CD8-positive, alpha-beta memory T cell (primary cell): ENCODE measurements at regions not wholly inside any gene's neighbourhood (a gene's known extent, or its start where the extent isn't known, plus 50 kb on each side); places are given as distances from the start of the nearest gene placed in this dataset.
"Not testable (repeated sequence)": the region's sequence is repeated elsewhere in the genome, so short reads cannot be mapped to it uniquely, and the experiment has no call there.

ENCODE experiments used
- CTCF ChIA-PET: fragments of 350-600 bp; sonication (Branson Sonifier 250); formaldehyde crosslinking; loops from one replicate; lab custom pipeline; 2021; ENCODE audit warnings: antibody characterized with exemption; lab: Charles Lee
- POLR2A ChIA-PET: fragments of 350-600 bp; sonication (Branson Sonifier 250); formaldehyde crosslinking; loops from one replicate; lab custom pipeline; 2021; ENCODE audit warnings: antibody characterized with exemption; lab: Charles Lee
- DNase-seq, 5 donors: peaks; one replicate each; pipeline versions ENCODE4 v3.0.0 to v3.0.0-alpha.2; 2020 to 2022; ENCODE audit warnings: mixed read lengths in 1 of 5
- H3K27ac ChIP-seq: one replicate; pipeline ENCODE4 v1.7.0; 2013; ENCODE audit warnings: low read depth, mild to moderate bottlenecking, low read length, moderate library complexity
- H3K27me3 ChIP-seq: 2 replicates; pipeline ENCODE4 v1.7.0; 2013; ENCODE audit warnings: low read length, mild to moderate bottlenecking; ENCODE audit not compliant: insufficient read depth, poor library complexity, severe bottlenecking
- H3K36me3 ChIP-seq: 2 replicates; pipeline ENCODE4 v1.7.0; 2013; ENCODE audit warnings: mild to moderate bottlenecking, low read length, moderate library complexity; ENCODE audit not compliant: insufficient read depth
- H3K4me1 ChIP-seq: 2 replicates; pipeline ENCODE4 v1.7.0; 2013; ENCODE audit warnings: mild to moderate bottlenecking, low read length, moderate library complexity; ENCODE audit not compliant: insufficient read depth
- H3K4me3 ChIP-seq: 2 replicates; pipeline ENCODE4 v1.7.0; 2013; ENCODE audit warnings: mild to moderate bottlenecking, low read length
- H3K9me3 ChIP-seq: 2 replicates; pipeline ENCODE4 v1.7.0; 2013; ENCODE audit warnings: mild to moderate bottlenecking, low read length
- H3K27ac Mint-ChIP-seq, 8 donors: one replicate each; pipeline ENCODE4 v1.8.0; 2020 to 2021; ENCODE audit warnings: mixed read lengths in 8 of 8, mild to moderate bottlenecking in 6 of 8, inconsistent platforms in 3 of 8, moderate library complexity in 3 of 8
- H3K27me3 Mint-ChIP-seq, 2 donors: one replicate each; pipeline ENCODE4 v1.8.0; 2020 to 2021; ENCODE audit warnings: mixed read lengths in 2 of 2, mild to moderate bottlenecking in 1 of 2, moderate library complexity in 1 of 2
- H3K36me3 Mint-ChIP-seq, 3 donors: one replicate each; pipeline ENCODE4 v1.8.0; 2020 to 2021; ENCODE audit warnings: mixed read lengths in 3 of 3, inconsistent platforms in 1 of 3, mild to moderate bottlenecking in 1 of 3
- H3K4me1 Mint-ChIP-seq, 3 donors: one replicate each; pipeline ENCODE4 v1.8.0; 2020 to 2021; ENCODE audit warnings: mixed read lengths in 3 of 3, inconsistent platforms in 1 of 3, mild to moderate bottlenecking in 1 of 3
- H3K4me3 Mint-ChIP-seq, 7 donors: one replicate each; pipeline ENCODE4 v1.8.0; 2020 to 2021; ENCODE audit warnings: mixed read lengths in 7 of 7, mild to moderate bottlenecking in 6 of 7, moderate library complexity in 4 of 7, inconsistent platforms in 2 of 7
- H3K9me3 Mint-ChIP-seq, 5 donors: one replicate each; pipeline ENCODE4 v1.8.0; 2020 to 2022; ENCODE audit warnings: mixed read lengths in 5 of 5, mild to moderate bottlenecking in 3 of 5, moderate library complexity in 2 of 5, inconsistent platforms in 1 of 5

GRCh38 chr18:60021556-60021955 is 121.8 kb downstream of the PMAIP1 start:
- Histone ChIP-seq H3K4me3 (no peak overlapping the region), H3K4me1 (no peaks in the 10 kb centered on the region), H3K9me3 (no peaks in the 10 kb centered on the region), H3K27ac (no peak overlapping the region), H3K27me3 (no peaks in the 10 kb centered on the region), H3K36me3 (no peaks in the 10 kb centered on the region)
- Mint-ChIP-seq H3K4me3 (no peak overlapping the region), H3K27ac (no peak overlapping the region), H3K4me1 (no peaks in the 10 kb centered on the region), H3K27me3 (peaks cover 2 to 11% of the 10 kb centered on the region in 2 donors), H3K9me3 (no peaks in the 10 kb centered on the region), H3K36me3 (no peaks in the 10 kb centered on the region)
- no peak for DNase-seq
- CTCF ChIA-PET: no interaction called here
- POLR2A ChIA-PET: no interaction called here

GRCh38 chr18:60020107-60020925 is 120.5 kb downstream of the PMAIP1 start:
- ChIA-PET CTCF (no interaction called here), POLR2A (no interaction called here)
- Histone ChIP-seq H3K36me3 (no peaks in the 10 kb centered on the region), H3K27me3 (no peaks in the 10 kb centered on the region), H3K4me1 (no peaks in the 10 kb centered on the region), H3K9me3 (no peaks in the 10 kb centered on the region), H3K4me3 (no peak overlapping the region), H3K27ac (no peak overlapping the region)
- no peaks in the 10 kb centered on the region for H3K4me1 Mint-ChIP-seq
- DNase-seq: no peak
- peak overlapping the region in 1 of 7 donors; percentile 18 for H3K4me3 Mint-ChIP-seq
- H3K27ac Mint-ChIP-seq: no peak overlapping the region
- H3K9me3 Mint-ChIP-seq: no peaks in the 10 kb centered on the region
- peaks cover 2 to 11% of the 10 kb centered on the region in 2 donors for H3K27me3 Mint-ChIP-seq
- H3K36me3 Mint-ChIP-seq: no peaks in the 10 kb centered on the region

GRCh38 chr18:60019463-60019840 is 119.7 kb downstream of the PMAIP1 start:
- Histone ChIP-seq H3K27ac (no peak overlapping the region), H3K27me3 (no peaks in the 10 kb centered on the region), H3K4me3 (no peak overlapping the region), H3K4me1 (no peaks in the 10 kb centered on the region), H3K36me3 (no peaks in the 10 kb centered on the region), H3K9me3 (no peaks in the 10 kb centered on the region)
- H3K27me3 Mint-ChIP-seq: peaks cover 2 to 11% of the 10 kb centered on the region in 2 donors
- H3K4me1 Mint-ChIP-seq: no peaks in the 10 kb centered on the region
- CTCF ChIA-PET: no interaction called here
- H3K4me3 Mint-ChIP-seq: no peak overlapping the region
- no peaks in the 10 kb centered on the region for H3K9me3 Mint-ChIP-seq
- POLR2A ChIA-PET: no interaction called here
- no peaks in the 10 kb centered on the region for H3K36me3 Mint-ChIP-seq
- DNase-seq: no peak
- H3K27ac Mint-ChIP-seq: no peak overlapping the region

- CTCF ChIA-PET: no interaction called here
- Mint-ChIP-seq H3K27ac (no peak overlapping the region), H3K4me3 (no peak overlapping the region)
These were observed 119.0 kb downstream of the PMAIP1 start for GRCh38 chr18:60018618-60019462.

GRCh38 chr18:60018134-60018533 is 118.3 kb downstream of the PMAIP1 start:
- H3K4me3 Mint-ChIP-seq, CTCF ChIA-PET, H3K4me3 ChIP-seq, H3K27ac Mint-ChIP-seq, DNase-seq, H3K4me1 ChIP-seq, H3K9me3 ChIP-seq, H3K4me1 Mint-ChIP-seq, H3K36me3 ChIP-seq, H3K36me3 Mint-ChIP-seq, H3K27ac ChIP-seq, POLR2A ChIA-PET, H3K9me3 Mint-ChIP-seq, H3K27me3 ChIP-seq: not testable (repeated sequence)
- H3K27me3 Mint-ChIP-seq: peaks cover 2 to 14% of the 10 kb centered on the region in 2 donors

More at GRCh38 chr18:60018618-60019462, 119.0 kb downstream of the PMAIP1 start:
- POLR2A ChIA-PET: no interaction called here
- Histone ChIP-seq H3K36me3 (no peaks in the 10 kb centered on the region), H3K27me3 (no peaks in the 10 kb centered on the region), H3K9me3 (no peaks in the 10 kb centered on the region), H3K27ac (no peak overlapping the region), H3K4me1 (no peaks in the 10 kb centered on the region), H3K4me3 (no peak overlapping the region)
- H3K4me1 Mint-ChIP-seq: no peaks in the 10 kb centered on the region
- H3K36me3 Mint-ChIP-seq: no peaks in the 10 kb centered on the region
- no peak for DNase-seq
- H3K27me3 Mint-ChIP-seq: peaks cover 2 to 13% of the 10 kb centered on the region in 2 donors
- H3K9me3 Mint-ChIP-seq: no peaks in the 10 kb centered on the region

- Mint-ChIP-seq H3K27ac (no peak overlapping the region), H3K27me3 (peaks cover 2 to 7% of the 10 kb centered on the region in 2 donors), H3K4me1 (no peaks in the 10 kb centered on the region), H3K4me3 (no peak overlapping the region), H3K36me3 (no peaks in the 10 kb centered on the region), H3K9me3 (no peaks in the 10 kb centered on the region)
- no peaks in the 10 kb centered on the region for H3K27me3 ChIP-seq
- H3K36me3 ChIP-seq: no peaks in the 10 kb centered on the region
- H3K4me3 ChIP-seq: no peak overlapping the region
- CTCF ChIA-PET: no interaction called here
- H3K27ac ChIP-seq: no peak overlapping the region
- H3K9me3 ChIP-seq: no peaks in the 10 kb centered on the region
- no peaks in the 10 kb centered on the region for H3K4me1 ChIP-seq
- DNase-seq: no peak
- POLR2A ChIA-PET: no interaction called here
These were observed 117.6 kb downstream of the PMAIP1 start for GRCh38 chr18:60017371-60017770.

- H3K4me1 ChIP-seq, H3K9me3 ChIP-seq, CTCF ChIA-PET, H3K36me3 Mint-ChIP-seq, H3K4me3 ChIP-seq, H3K27me3 Mint-ChIP-seq, H3K27ac ChIP-seq, H3K27ac Mint-ChIP-seq, DNase-seq, H3K4me3 Mint-ChIP-seq, H3K36me3 ChIP-seq, H3K4me1 Mint-ChIP-seq, H3K27me3 ChIP-seq, H3K9me3 Mint-ChIP-seq: not testable (repeated sequence)
- POLR2A ChIA-PET: interaction anchor here (0.7 kb wide), 1 partner anchor 497 kb away, joined by 5 read pairs; no protein-coding TSS in a partner anchor
These were observed 116.0 kb downstream of the PMAIP1 start for GRCh38 chr18:60015826-60016225.

- H3K27ac Mint-ChIP-seq, POLR2A ChIA-PET, H3K4me1 ChIP-seq, DNase-seq, H3K4me3 Mint-ChIP-seq, H3K4me3 ChIP-seq, H3K9me3 Mint-ChIP-seq, H3K9me3 ChIP-seq, CTCF ChIA-PET, H3K4me1 Mint-ChIP-seq, H3K36me3 Mint-ChIP-seq, H3K27me3 Mint-ChIP-seq, H3K36me3 ChIP-seq, H3K27ac ChIP-seq, H3K27me3 ChIP-seq: not testable (repeated sequence)
These were observed 113.4 kb downstream of the PMAIP1 start for GRCh38 chr18:60013148-60013547.
